NB4 (cell line): ENCODE measurements at regions not wholly inside any gene's neighbourhood (a gene's known extent, or its start where the extent isn't known, plus 50 kb on each side); places are given as distances from the start of the nearest gene placed in this dataset.

Experiments
- MYC ChIP-seq: IDR thresholded peaks from 2 replicates; pipeline ENCODE4 v1.6.1; 2011; ENCODE audit warnings: low read depth, low read length
- POLR2A ChIP-seq: IDR thresholded peaks from 2 replicates; pipeline ENCODE4 v1.6.1; 2011; ENCODE audit warnings: mild to moderate bottlenecking; ENCODE audit not compliant: insufficient read length; ENCODE audit errors: extremely low read depth
- TF ChIP-seq, protein P1 (sequence below): IDR thresholded peaks from one replicate; pipeline ENCODE4 v1.5.1; 2012; ENCODE audit warnings: low read depth, low read length
- TF ChIP-seq, protein P2 (sequence below): IDR thresholded peaks from 2 replicates; pipeline ENCODE4 v1.6.1; 2011; ENCODE audit warnings: low read depth, low read length

DNA sequence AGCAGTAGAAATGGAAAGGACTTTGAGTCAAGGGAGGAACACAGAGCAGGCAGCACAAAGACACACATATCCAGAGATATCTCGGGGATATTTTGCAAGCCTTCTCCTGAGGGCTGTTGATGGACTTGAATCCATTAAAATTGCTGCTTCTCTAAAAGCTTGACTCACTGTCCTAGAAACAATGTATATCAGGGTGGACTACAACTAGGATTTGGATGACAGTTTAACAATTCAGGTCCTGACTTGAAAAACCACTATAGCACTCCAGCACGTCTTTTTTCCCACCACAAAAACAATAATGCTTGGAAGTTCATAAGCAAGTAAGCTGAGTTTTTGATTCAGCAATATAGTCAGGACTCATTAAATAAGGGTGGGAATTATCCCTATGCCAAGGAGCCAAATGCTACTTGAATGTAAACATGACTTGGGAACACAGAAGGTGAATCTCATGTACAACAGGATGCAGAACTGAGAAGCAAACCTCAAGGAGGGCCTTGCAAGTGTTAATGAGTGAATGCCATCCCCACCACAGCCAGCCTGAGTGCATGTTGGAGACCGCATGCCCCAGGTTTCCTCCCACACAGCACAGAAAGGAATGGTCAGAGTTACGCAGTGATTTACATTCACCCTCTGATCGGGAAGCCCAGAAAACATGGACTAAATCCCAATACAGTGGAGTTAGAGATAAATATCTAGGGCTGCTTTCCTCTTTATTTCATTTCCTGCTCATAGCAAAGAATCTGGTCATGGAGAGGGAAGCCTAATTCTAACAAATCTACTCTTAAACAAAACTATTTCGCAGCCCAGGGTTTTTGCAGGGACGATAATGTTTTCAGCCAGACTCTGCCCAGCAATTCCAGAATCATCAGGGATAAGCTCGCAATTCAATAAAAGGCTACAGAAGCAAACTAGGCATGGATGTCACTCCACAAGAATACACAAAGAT lies 98.4 kb upstream of the OR9G4 start:
- TF ChIP-seq POLR2A (no peak), MYC (no peak)
- TF ChIP-seq, protein P1, sequence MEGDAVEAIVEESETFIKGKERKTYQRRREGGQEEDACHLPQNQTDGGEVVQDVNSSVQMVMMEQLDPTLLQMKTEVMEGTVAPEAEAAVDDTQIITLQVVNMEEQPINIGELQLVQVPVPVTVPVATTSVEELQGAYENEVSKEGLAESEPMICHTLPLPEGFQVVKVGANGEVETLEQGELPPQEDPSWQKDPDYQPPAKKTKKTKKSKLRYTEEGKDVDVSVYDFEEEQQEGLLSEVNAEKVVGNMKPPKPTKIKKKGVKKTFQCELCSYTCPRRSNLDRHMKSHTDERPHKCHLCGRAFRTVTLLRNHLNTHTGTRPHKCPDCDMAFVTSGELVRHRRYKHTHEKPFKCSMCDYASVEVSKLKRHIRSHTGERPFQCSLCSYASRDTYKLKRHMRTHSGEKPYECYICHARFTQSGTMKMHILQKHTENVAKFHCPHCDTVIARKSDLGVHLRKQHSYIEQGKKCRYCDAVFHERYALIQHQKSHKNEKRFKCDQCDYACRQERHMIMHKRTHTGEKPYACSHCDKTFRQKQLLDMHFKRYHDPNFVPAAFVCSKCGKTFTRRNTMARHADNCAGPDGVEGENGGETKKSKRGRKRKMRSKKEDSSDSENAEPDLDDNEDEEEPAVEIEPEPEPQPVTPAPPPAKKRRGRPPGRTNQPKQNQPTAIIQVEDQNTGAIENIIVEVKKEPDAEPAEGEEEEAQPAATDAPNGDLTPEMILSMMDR, result no peak
- TF ChIP-seq, protein P2, sequence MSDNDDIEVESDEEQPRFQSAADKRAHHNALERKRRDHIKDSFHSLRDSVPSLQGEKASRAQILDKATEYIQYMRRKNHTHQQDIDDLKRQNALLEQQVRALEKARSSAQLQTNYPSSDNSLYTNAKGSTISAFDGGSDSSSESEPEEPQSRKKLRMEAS, result no peak
